ENCODE measurements at regions not wholly inside any gene's neighbourhood (a gene's known extent, or its start where the extent isn't known, plus 50 kb on each side); places are given as distances from the start of the nearest gene placed in this dataset.

GRCh38 chr21:31446226-31446855 lies 102.3 kb upstream of the TIAM1 start:
- ATAC-seq: no peak
- TF ChIP-seq, protein P1, sequence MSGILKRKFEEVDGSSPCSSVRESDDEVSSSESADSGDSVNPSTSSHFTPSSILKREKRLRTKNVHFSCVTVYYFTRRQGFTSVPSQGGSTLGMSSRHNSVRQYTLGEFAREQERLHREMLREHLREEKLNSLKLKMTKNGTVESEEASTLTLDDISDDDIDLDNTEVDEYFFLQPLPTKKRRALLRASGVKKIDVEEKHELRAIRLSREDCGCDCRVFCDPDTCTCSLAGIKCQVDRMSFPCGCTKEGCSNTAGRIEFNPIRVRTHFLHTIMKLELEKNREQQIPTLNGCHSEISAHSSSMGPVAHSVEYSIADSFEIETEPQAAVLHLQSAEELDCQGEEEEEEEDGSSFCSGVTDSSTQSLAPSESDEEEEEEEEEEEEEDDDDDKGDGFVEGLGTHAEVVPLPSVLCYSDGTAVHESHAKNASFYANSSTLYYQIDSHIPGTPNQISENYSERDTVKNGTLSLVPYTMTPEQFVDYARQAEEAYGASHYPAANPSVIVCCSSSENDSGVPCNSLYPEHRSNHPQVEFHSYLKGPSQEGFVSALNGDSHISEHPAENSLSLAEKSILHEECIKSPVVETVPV (CRISPR knock-in tag; IDR thresholded peaks at IDR 0.05): no peak
- TF ChIP-seq TOX (CRISPR knock-in tag; IDR thresholded peaks at IDR 0.05; ENCODE audit: borderline replicate concordance): no peak
- no peak for TF ChIP-seq PPARA (CRISPR knock-in tag; IDR thresholded peaks at IDR 0.05; ENCODE audit: borderline replicate concordance)
- TF ChIP-seq ESRRG (CRISPR knock-in tag; IDR thresholded peaks at IDR 0.05): no peak
- TF ChIP-seq RARB (CRISPR knock-in tag; IDR thresholded peaks at IDR 0.05): no peak
- TF ChIP-seq ISL1 (CRISPR knock-in tag; IDR thresholded peaks at IDR 0.05): no peak
- TF ChIP-seq, protein P2, sequence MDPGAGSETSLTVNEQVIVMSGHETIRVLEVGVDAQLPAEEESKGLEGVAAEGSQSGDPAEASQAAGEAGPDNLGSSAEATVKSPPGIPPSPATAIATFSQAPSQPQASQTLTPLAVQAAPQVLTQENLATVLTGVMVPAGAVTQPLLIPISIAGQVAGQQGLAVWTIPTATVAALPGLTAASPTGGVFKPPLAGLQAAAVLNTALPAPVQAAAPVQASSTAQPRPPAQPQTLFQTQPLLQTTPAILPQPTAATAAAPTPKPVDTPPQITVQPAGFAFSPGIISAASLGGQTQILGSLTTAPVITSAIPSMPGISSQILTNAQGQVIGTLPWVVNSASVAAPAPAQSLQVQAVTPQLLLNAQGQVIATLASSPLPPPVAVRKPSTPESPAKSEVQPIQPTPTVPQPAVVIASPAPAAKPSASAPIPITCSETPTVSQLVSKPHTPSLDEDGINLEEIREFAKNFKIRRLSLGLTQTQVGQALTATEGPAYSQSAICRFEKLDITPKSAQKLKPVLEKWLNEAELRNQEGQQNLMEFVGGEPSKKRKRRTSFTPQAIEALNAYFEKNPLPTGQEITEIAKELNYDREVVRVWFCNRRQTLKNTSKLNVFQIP (CRISPR knock-in tag; IDR thresholded peaks at IDR 0.05; ENCODE audit: borderline replicate concordance, low read depth): no peak
- TF ChIP-seq ZFP3 (CRISPR knock-in tag; IDR thresholded peaks at IDR 0.05): no peak
- TF ChIP-seq CREB5 (CRISPR knock-in tag; IDR thresholded peaks at IDR 0.05; ENCODE audit: low read depth): no peak
- no peak for TF ChIP-seq ARNTL (CRISPR knock-in tag; IDR thresholded peaks at IDR 0.05; ENCODE audit: borderline replicate concordance, low read depth)
- no peak for TF ChIP-seq ZNF70 (CRISPR knock-in tag; IDR thresholded peaks at IDR 0.05)
- TF ChIP-seq, protein P3, sequence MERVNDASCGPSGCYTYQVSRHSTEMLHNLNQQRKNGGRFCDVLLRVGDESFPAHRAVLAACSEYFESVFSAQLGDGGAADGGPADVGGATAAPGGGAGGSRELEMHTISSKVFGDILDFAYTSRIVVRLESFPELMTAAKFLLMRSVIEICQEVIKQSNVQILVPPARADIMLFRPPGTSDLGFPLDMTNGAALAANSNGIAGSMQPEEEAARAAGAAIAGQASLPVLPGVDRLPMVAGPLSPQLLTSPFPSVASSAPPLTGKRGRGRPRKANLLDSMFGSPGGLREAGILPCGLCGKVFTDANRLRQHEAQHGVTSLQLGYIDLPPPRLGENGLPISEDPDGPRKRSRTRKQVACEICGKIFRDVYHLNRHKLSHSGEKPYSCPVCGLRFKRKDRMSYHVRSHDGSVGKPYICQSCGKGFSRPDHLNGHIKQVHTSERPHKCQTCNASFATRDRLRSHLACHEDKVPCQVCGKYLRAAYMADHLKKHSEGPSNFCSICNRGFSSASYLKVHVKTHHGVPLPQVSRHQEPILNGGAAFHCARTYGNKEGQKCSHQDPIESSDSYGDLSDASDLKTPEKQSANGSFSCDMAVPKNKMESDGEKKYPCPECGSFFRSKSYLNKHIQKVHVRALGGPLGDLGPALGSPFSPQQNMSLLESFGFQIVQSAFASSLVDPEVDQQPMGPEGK (CRISPR knock-in tag; IDR thresholded peaks at IDR 0.05; ENCODE audit: borderline replicate concordance): no peak
- no peak for TF ChIP-seq CSDC2 (CRISPR knock-in tag; IDR thresholded peaks at IDR 0.05)

GRCh38 chr21:31445137-31445536 lies 101.1 kb upstream of the TIAM1 start:
- ATAC-seq: no peak

More at GRCh38 chr21:31445137-31445536, 101.1 kb upstream of the TIAM1 start:
- TF ChIP-seq ZC3H10 (CRISPR knock-in tag; IDR thresholded peaks at IDR 0.05): no peak
- TF ChIP-seq BACH2 (CRISPR knock-in tag; IDR thresholded peaks at IDR 0.05; ENCODE audit: borderline replicate concordance): no peak
- no peak for TF ChIP-seq ESRRG (CRISPR knock-in tag; IDR thresholded peaks at IDR 0.05)
- no peak for TF ChIP-seq TOX (CRISPR knock-in tag; IDR thresholded peaks at IDR 0.05; ENCODE audit: borderline replicate concordance)
- TF ChIP-seq, protein P1 (CRISPR knock-in tag; IDR thresholded peaks at IDR 0.05): no peak
- TF ChIP-seq OSR1 (CRISPR knock-in tag; IDR thresholded peaks at IDR 0.05): no peak
- TF ChIP-seq CREB5 (CRISPR knock-in tag; IDR thresholded peaks at IDR 0.05; ENCODE audit: low read depth): no peak
- TF ChIP-seq ZNF70 (CRISPR knock-in tag; IDR thresholded peaks at IDR 0.05): no peak
- TF ChIP-seq RARB (CRISPR knock-in tag; IDR thresholded peaks at IDR 0.05): no peak
- TF ChIP-seq ZFP30 (CRISPR knock-in tag; IDR thresholded peaks at IDR 0.05): no peak

All from SK-N-SH treated with all-trans-retinoic acid at 6 μM for 48 hours (cell line).